Endothelial cell (in vitro differentiated cells): ENCODE measurements at regions not wholly inside any gene's neighbourhood (a gene's known extent, or its start where the extent isn't known, plus 50 kb on each side); places are given as distances from the start of the nearest gene placed in this dataset.

Source experiments
- DNase-seq: peaks from one replicate; pipeline ENCODE4 v3.0.0; 2021; ENCODE audit warnings: low spot score
- H3K27ac Mint-ChIP-seq: one replicate; pipeline ENCODE4 v1.8.0; 2021; ENCODE audit warnings: mixed read lengths, inconsistent platforms; ENCODE audit not compliant: unreplicated experiment
- H3K27me3 Mint-ChIP-seq: one replicate; pipeline ENCODE4 v1.8.0; 2021; ENCODE audit warnings: mild to moderate bottlenecking, moderate library complexity, mixed read lengths, inconsistent platforms; ENCODE audit not compliant: unreplicated experiment
- H3K36me3 Mint-ChIP-seq: one replicate; pipeline ENCODE4 v1.8.0; 2021; ENCODE audit warnings: mild to moderate bottlenecking, low read depth, mixed read lengths, inconsistent platforms; ENCODE audit not compliant: unreplicated experiment
- H3K4me1 Mint-ChIP-seq: one replicate; pipeline ENCODE4 v1.8.0; 2021; ENCODE audit warnings: mild to moderate bottlenecking, mixed read lengths, inconsistent platforms; ENCODE audit not compliant: unreplicated experiment
- H3K4me3 Mint-ChIP-seq: one replicate; pipeline ENCODE4 v1.8.0; 2021; ENCODE audit warnings: mild to moderate bottlenecking, mixed read lengths, inconsistent platforms; ENCODE audit not compliant: unreplicated experiment
- H3K9me3 Mint-ChIP-seq: one replicate; pipeline ENCODE4 v1.8.0; 2021; ENCODE audit warnings: mixed read lengths, inconsistent platforms; ENCODE audit not compliant: unreplicated experiment
- TF ChIP-seq, protein P1 (sequence below): fragments of 200-600 bp; sonication (generic); IDR thresholded peaks from one replicate; pipeline ENCODE4 v1.5.0; 2021; ENCODE audit warnings: antibody characterized with exemption; ENCODE audit not compliant: unreplicated experiment

DNA sequence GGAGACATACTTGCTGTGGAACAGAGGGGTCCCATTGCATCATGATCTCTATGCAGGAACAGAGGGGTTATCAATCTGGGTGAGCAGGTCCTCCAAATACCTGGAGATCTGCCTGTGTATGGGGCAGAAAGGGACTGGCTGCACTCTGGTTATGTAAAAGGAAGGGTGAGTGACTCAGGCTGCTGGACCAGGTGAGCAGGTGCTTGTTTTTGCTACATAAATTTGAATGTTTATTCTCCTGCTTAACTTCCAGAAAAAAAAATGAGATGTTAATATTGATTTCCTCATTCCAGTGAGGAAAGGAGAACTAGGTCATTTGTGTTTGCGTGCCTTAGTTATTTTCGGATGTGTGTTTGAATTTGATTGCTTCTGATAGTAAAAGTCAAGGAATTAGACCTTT is 225.8 kb upstream of the TRAM1L1 start:
- Mint-ChIP-seq H3K27ac (no peak overlapping the region), H3K27me3 (no peaks in the 10 kb centered on the region), H3K4me1 (no peaks in the 10 kb centered on the region)

DNA sequence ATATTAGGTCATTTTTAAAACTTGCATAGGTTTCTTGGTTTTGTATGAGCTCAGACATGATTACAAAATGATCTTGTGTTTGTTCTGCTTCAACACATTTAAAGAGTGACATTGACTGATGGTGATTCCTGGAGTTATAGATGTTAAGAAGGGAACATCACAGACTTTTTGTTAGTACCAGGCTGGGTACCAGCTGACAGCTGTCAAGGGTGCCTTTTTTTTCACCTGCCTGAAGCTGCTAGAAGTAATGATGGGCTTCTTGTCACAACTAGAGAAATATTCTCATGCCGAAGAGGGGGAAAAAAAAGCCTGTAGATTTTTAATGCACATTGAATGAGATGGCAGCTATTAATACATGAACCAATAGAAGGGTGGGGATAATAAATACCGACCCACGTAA is 226.6 kb upstream of the TRAM1L1 start:
- H3K4me1 Mint-ChIP-seq = no peaks in the 10 kb centered on the region

More for the DNA sequence above, 225.8 kb upstream of the TRAM1L1 start:
- Mint-ChIP-seq H3K9me3 (no peaks in the 10 kb centered on the region), H3K36me3 (no peaks in the 10 kb centered on the region), H3K4me3 (no peak overlapping the region)
- TF ChIP-seq, protein P1, sequence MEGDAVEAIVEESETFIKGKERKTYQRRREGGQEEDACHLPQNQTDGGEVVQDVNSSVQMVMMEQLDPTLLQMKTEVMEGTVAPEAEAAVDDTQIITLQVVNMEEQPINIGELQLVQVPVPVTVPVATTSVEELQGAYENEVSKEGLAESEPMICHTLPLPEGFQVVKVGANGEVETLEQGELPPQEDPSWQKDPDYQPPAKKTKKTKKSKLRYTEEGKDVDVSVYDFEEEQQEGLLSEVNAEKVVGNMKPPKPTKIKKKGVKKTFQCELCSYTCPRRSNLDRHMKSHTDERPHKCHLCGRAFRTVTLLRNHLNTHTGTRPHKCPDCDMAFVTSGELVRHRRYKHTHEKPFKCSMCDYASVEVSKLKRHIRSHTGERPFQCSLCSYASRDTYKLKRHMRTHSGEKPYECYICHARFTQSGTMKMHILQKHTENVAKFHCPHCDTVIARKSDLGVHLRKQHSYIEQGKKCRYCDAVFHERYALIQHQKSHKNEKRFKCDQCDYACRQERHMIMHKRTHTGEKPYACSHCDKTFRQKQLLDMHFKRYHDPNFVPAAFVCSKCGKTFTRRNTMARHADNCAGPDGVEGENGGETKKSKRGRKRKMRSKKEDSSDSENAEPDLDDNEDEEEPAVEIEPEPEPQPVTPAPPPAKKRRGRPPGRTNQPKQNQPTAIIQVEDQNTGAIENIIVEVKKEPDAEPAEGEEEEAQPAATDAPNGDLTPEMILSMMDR = no peak
- DNase-seq = no peak

DNA sequence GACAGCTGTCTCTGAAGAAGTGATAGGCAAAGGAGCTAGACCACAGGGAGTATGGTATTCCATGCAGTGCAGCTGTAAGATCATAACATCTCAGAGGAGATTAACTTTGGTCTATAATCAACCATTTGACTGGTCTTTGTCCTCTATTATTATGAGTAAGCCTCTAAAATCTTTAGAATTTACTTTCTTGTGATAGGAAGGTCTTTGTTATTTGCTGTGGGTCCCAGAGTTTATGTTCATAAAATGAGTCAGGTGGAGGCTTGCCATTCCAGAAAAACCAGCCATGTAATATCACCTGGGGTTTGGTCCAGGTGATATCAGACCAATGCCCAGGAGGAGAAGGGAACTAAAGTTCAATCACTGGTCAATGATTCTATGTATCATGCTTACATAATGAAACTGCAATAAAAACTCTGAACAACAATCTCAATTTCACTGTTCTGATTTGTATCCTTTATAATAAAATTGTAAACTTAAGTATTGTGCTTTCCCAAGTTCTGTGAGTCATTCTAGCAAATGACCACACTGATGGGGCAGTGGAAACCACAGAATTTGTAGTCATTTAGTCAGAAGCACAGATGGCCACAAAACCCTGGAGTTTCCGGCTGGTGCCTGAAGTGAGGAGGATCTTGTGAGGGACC is 239.6 kb upstream of the TRAM1L1 start:
- H3K27me3 Mint-ChIP-seq = no peaks in the 10 kb centered on the region
- TF ChIP-seq, protein P1 = no peak
- H3K9me3 Mint-ChIP-seq = no peaks in the 10 kb centered on the region
- no peaks in the 10 kb centered on the region for H3K36me3 Mint-ChIP-seq
- DNase-seq = no peak
- no peak overlapping the region for H3K27ac Mint-ChIP-seq
- H3K4me1 Mint-ChIP-seq = no peaks in the 10 kb centered on the region
- H3K4me3 Mint-ChIP-seq = no peak overlapping the region

More for the DNA sequence above, 226.6 kb upstream of the TRAM1L1 start:
- TF ChIP-seq, protein P1 = no peak
- Mint-ChIP-seq H3K27ac (no peak overlapping the region), H3K36me3 (no peaks in the 10 kb centered on the region), H3K4me3 (no peak overlapping the region), H3K9me3 (no peaks in the 10 kb centered on the region), H3K27me3 (no peaks in the 10 kb centered on the region)
- DNase-seq = no peak

DNA sequence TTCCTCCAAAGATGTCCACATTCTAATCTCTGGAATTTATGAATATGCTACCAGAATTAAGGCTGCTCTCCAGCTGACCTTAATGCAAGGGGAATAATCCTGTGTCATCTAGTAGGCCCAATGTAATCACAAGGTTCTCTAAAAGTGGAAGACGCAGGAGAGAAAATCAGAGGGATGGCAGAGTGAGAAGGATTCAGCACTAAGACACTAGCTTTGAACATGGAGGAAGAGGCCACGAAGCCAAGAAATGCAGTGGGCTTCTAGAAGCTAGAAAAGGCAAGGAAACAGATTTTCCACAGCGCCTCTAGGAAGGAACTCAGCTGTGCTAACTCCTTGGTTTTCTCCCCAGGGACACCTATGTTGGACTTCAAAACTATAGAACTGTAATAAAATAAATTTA is 240.7 kb upstream of the TRAM1L1 start:
- Mint-ChIP-seq H3K4me3 (no peak overlapping the region), H3K27me3 (no peaks in the 10 kb centered on the region), H3K27ac (no peak overlapping the region), H3K9me3 (no peaks in the 10 kb centered on the region), H3K4me1 (no peaks in the 10 kb centered on the region), H3K36me3 (no peaks in the 10 kb centered on the region)
- TF ChIP-seq, protein P1 = no peak
- no peak for DNase-seq

DNA sequence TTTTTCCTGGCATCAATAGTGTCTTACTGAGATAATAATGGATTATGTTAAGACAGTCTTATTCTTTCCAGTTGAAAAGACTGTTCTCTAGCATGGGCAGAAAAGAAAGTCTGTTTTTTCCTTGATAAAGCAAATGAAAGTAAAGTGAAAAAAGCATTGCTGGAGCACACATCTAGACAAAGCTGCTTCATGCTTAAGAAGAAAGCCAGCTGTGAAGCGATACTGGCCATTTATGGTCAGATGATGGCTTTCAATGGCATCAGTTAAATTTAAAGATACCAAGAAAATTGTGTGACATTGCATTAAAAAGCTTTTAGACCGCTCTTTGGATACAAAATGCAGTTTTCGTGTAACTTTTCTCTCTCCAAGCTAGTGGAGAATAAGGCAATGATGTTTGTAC is 242.1 kb upstream of the TRAM1L1 start:
- Mint-ChIP-seq H3K9me3 (no peaks in the 10 kb centered on the region), H3K27ac (no peak overlapping the region), H3K4me1 (no peaks in the 10 kb centered on the region), H3K4me3 (no peak overlapping the region), H3K27me3 (no peaks in the 10 kb centered on the region), H3K36me3 (no peaks in the 10 kb centered on the region)
- TF ChIP-seq, protein P1 = no peak
- DNase-seq = no peak
